ENCODE measurements at regions not wholly inside any gene's neighbourhood (a gene's known extent, or its start where the extent isn't known, plus 50 kb on each side); places are given as distances from the start of the nearest gene placed in this dataset.

DNA sequence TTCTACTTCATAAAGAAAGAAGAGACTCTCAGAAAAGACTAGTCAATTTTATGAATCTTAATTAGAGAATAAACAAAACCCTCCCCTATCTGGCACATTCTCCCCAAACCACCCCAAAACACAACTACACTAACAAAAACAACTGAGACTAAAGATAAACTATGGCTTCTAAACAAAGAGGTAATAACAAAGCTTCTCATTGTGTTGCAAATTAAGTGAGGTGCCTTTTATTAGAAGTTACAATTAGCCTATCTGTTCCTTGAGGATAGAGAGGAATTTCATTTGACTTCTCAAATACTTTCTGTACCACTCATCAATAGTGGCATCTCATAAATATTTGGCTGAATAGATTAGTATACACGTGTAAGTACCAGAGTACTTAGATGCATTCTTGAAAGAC is 1196.2 kb downstream of the PCDH9 start:
- no peak for TF ChIP-seq POLR2A (IDR thresholded peaks at IDR 0.05)
- TF ChIP-seq, protein P1, sequence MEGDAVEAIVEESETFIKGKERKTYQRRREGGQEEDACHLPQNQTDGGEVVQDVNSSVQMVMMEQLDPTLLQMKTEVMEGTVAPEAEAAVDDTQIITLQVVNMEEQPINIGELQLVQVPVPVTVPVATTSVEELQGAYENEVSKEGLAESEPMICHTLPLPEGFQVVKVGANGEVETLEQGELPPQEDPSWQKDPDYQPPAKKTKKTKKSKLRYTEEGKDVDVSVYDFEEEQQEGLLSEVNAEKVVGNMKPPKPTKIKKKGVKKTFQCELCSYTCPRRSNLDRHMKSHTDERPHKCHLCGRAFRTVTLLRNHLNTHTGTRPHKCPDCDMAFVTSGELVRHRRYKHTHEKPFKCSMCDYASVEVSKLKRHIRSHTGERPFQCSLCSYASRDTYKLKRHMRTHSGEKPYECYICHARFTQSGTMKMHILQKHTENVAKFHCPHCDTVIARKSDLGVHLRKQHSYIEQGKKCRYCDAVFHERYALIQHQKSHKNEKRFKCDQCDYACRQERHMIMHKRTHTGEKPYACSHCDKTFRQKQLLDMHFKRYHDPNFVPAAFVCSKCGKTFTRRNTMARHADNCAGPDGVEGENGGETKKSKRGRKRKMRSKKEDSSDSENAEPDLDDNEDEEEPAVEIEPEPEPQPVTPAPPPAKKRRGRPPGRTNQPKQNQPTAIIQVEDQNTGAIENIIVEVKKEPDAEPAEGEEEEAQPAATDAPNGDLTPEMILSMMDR (IDR thresholded peaks at IDR 0.05) = no peak
